ENCODE measurements at regions not wholly inside any gene's neighbourhood (a gene's known extent, or its start where the extent isn't known, plus 50 kb on each side); places are given as distances from the start of the nearest gene placed in this dataset.

GRCh38 chr2:7887441-7887840 lies 794.4 kb upstream of the ID2 start:
- Histone ChIP-seq H3K4me1 (ENCODE audit: control insufficient read depth, insufficient read depth, low read length) (no peaks in the 10 kb centered on the region), H3K4me3 (ENCODE audit: low read length) (no peak overlapping the region), H3K27me3 (ENCODE audit: control insufficient read depth, insufficient read depth, low read length, poor library complexity, severe bottlenecking) (no peaks in the 10 kb centered on the region), H3K36me3 (ENCODE audit: control insufficient read depth, insufficient read depth, low read length) (no peaks in the 10 kb centered on the region), H3K27ac (ENCODE audit: low read depth, low read length) (no peak overlapping the region), H3K9ac (ENCODE audit: extremely low read depth, low read length, poor library complexity, severe bottlenecking) (no peak overlapping the region), H3K9me3 (ENCODE audit: control insufficient read depth, low read length) (peaks cover 4% of the 10 kb centered on the region)
- WGBS, 2 experiments (ENCODE audit: insufficient coverage in 1 of 2, insufficient read length in 1 of 2) = 95 to 100% methylated on average over 6 to 7 of the region's 7 CpGs
- Mint-ChIP-seq H3K4me1 (peaks cover 24% of the 10 kb centered on the region), H3K9me3 (peaks cover 10% of the 10 kb centered on the region), H3K4me3 (no peak overlapping the region), H3K27me3 (ENCODE audit: insufficient read depth) (no peaks in the 10 kb centered on the region), H3K27ac (no peak overlapping the region), H3K36me3 (ENCODE audit: low read depth) (peaks cover 35% of the 10 kb centered on the region)
- no peak for DNase-seq
- TF ChIP-seq, protein P1, sequence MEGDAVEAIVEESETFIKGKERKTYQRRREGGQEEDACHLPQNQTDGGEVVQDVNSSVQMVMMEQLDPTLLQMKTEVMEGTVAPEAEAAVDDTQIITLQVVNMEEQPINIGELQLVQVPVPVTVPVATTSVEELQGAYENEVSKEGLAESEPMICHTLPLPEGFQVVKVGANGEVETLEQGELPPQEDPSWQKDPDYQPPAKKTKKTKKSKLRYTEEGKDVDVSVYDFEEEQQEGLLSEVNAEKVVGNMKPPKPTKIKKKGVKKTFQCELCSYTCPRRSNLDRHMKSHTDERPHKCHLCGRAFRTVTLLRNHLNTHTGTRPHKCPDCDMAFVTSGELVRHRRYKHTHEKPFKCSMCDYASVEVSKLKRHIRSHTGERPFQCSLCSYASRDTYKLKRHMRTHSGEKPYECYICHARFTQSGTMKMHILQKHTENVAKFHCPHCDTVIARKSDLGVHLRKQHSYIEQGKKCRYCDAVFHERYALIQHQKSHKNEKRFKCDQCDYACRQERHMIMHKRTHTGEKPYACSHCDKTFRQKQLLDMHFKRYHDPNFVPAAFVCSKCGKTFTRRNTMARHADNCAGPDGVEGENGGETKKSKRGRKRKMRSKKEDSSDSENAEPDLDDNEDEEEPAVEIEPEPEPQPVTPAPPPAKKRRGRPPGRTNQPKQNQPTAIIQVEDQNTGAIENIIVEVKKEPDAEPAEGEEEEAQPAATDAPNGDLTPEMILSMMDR (conservative IDR thresholded peaks at IDR 0.05) = no peak

DNA sequence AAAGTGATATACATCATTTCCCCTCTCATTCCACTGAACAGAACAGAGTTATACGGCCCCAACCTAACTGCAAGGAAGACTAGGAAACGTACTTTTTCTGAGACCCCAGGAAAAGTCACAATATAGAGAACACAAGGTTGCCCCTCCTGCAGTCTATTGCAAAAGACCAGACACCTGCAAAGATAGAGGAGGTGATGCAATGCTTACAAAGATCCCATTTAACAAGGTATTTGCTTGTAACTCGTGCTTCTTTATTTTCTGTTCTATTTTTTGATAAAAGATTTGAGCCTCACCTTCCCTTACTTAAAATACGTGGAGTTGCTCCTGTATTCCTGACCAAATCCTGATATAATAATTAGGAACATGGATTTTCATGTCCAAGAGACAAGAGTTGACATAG lies 793.0 kb upstream of the ID2 start:
- Mint-ChIP-seq H3K4me3 (no peak overlapping the region), H3K27me3 (ENCODE audit: insufficient read depth) (no peaks in the 10 kb centered on the region), H3K36me3 (ENCODE audit: low read depth) (peaks cover 24% of the 10 kb centered on the region), H3K4me1 (peaks cover 22% of the 10 kb centered on the region), H3K27ac (no peak overlapping the region), H3K9me3 (peaks cover 10% of the 10 kb centered on the region)
- H3K9me3 ChIP-seq (ENCODE audit: control insufficient read depth, low read length) = peaks cover 4% of the 10 kb centered on the region
- H3K27me3 ChIP-seq (ENCODE audit: control insufficient read depth, insufficient read depth, low read length, poor library complexity, severe bottlenecking) = no peaks in the 10 kb centered on the region
- no peak overlapping the region for H3K9ac ChIP-seq (ENCODE audit: extremely low read depth, low read length, poor library complexity, severe bottlenecking)
- TF ChIP-seq, protein P1 (conservative IDR thresholded peaks at IDR 0.05) = no peak
- WGBS, 2 experiments (ENCODE audit: insufficient coverage in 1 of 2, insufficient read length in 1 of 2) = 88 to 100% methylated on average over 4 of the region's 4 CpGs
- no peak overlapping the region for H3K27ac ChIP-seq (ENCODE audit: low read depth, low read length)
- no peak for DNase-seq
- no peak overlapping the region for H3K4me3 ChIP-seq (ENCODE audit: low read length)
- no peaks in the 10 kb centered on the region for H3K4me1 ChIP-seq (ENCODE audit: control insufficient read depth, insufficient read depth, low read length)
- H3K36me3 ChIP-seq (ENCODE audit: control insufficient read depth, insufficient read depth, low read length) = no peaks in the 10 kb centered on the region

DNA sequence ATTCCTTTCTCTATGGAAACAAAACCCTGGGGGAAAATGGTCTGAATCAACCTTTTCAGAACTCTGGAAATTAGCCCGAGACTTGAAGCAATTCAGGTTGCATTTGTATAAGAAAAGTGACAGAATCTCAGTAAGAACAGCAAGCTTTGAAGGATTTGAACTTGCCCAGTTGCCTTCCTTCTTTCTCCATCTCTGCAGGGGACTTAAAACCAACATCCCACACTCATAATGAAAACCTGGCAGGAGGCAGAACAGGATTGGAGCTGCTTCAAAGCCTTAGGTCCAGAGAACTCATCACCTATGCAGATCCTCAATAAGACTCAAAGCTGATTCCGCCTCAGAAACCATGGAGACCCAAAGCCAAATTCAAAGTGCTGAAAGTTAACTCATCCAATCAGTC lies 790.5 kb upstream of the ID2 start:
- Histone ChIP-seq H3K27ac (ENCODE audit: low read depth, low read length) (no peak overlapping the region), H3K4me3 (ENCODE audit: low read length) (no peak overlapping the region), H3K9me3 (ENCODE audit: control insufficient read depth, low read length) (peaks cover 4% of the 10 kb centered on the region), H3K27me3 (ENCODE audit: control insufficient read depth, insufficient read depth, low read length, poor library complexity, severe bottlenecking) (no peaks in the 10 kb centered on the region), H3K9ac (ENCODE audit: extremely low read depth, low read length, poor library complexity, severe bottlenecking) (no peak overlapping the region), H3K4me1 (ENCODE audit: control insufficient read depth, insufficient read depth, low read length) (peaks cover 3% of the 10 kb centered on the region), H3K36me3 (ENCODE audit: control insufficient read depth, insufficient read depth, low read length) (no peaks in the 10 kb centered on the region)
- H3K36me3 Mint-ChIP-seq (ENCODE audit: low read depth) = peaks cover 21% of the 10 kb centered on the region
- H3K4me3 Mint-ChIP-seq = no peak overlapping the region
- TF ChIP-seq, protein P1 (conservative IDR thresholded peaks at IDR 0.05) = no peak
- 0 to 85% methylated on average over 1 to 2 of the region's 2 CpGs for WGBS, 2 experiments (ENCODE audit: insufficient coverage in 1 of 2, insufficient read length in 1 of 2)
- no peak overlapping the region for H3K27ac Mint-ChIP-seq
- H3K4me1 Mint-ChIP-seq = peaks cover 29% of the 10 kb centered on the region
- H3K27me3 Mint-ChIP-seq (ENCODE audit: insufficient read depth) = no peaks in the 10 kb centered on the region
- H3K9me3 Mint-ChIP-seq = peaks cover 10% of the 10 kb centered on the region
- DNase-seq = no peak

All from endodermal cell (in vitro differentiated cells).